Activated CD8-positive, alpha-beta T cell treated with anti-CD3 and anti-CD28 coated beads for 36 hours (primary cell): ENCODE measurements at regions not wholly inside any gene's neighbourhood (a gene's known extent, or its start where the extent isn't known, plus 50 kb on each side); places are given as distances from the start of the nearest gene placed in this dataset.

Experiments used
- ATAC-seq: fragments of 200-7000 bp; cut with Tn5 transposase; one replicate; pipeline ENCODE4 v1.10.0; 2021; ENCODE audit warnings: mild to moderate bottlenecking, moderate library complexity
- CTCF ChIA-PET: fragments of 350-600 bp; sonication (Branson Sonifier 250); formaldehyde crosslinking; loops from one replicate; lab custom pipeline; 2021; ENCODE audit warnings: antibody characterized with exemption; lab: Charles Lee
- POLR2A ChIA-PET: fragments of 350-600 bp; sonication (Branson Sonifier 250); formaldehyde crosslinking; loops from one replicate; lab custom pipeline; 2021; ENCODE audit warnings: antibody characterized with exemption; lab: Charles Lee
- DNase-seq: peaks from one replicate; pipeline ENCODE4 v3.0.0-alpha.2; 2020
- H3K27ac Mint-ChIP-seq: one replicate; pipeline ENCODE4 v1.8.0; 2021; ENCODE audit warnings: mild to moderate bottlenecking, mixed read lengths
- H3K27me3 Mint-ChIP-seq: one replicate; pipeline ENCODE4 v1.8.0; 2021; ENCODE audit warnings: mixed read lengths
- H3K36me3 Mint-ChIP-seq: one replicate; pipeline ENCODE4 v1.8.0; 2021; ENCODE audit warnings: low read depth, mixed read lengths
- H3K4me1 Mint-ChIP-seq: one replicate; pipeline ENCODE4 v1.8.0; 2021; ENCODE audit warnings: low read depth, mixed read lengths
- H3K4me3 Mint-ChIP-seq: one replicate; pipeline ENCODE4 v1.8.0; 2021; ENCODE audit warnings: mild to moderate bottlenecking, moderate library complexity, mixed read lengths
- H3K9me3 Mint-ChIP-seq: one replicate; pipeline ENCODE4 v1.8.0; 2021; ENCODE audit warnings: mixed read lengths
- CTCF ChIP-seq: fragments of 200-600 bp; IDR thresholded peaks from one replicate; pipeline ENCODE4 v1.8.0; 2022; ENCODE audit warnings: antibody characterized with exemption, mild to moderate bottlenecking
- intact Hi-C: fragments of 100-400 bp; cut with micrococcal nuclease; formaldehyde crosslinking; loops from one replicate; pipeline ENCODE4 v1.10.0; 2022

GRCh38 chr2:122105171-122105876 is 349.9 kb downstream of the TSN start:
- no peaks in the 10 kb centered on the region for H3K36me3 Mint-ChIP-seq
- no peak overlapping the region for H3K27ac Mint-ChIP-seq
- no peaks in the 10 kb centered on the region for H3K9me3 Mint-ChIP-seq
- H3K4me3 Mint-ChIP-seq, result no peak overlapping the region
- intact Hi-C loops, result no loop called here
- ATAC-seq (no peak), DNase-seq (no peak)
- ChIA-PET POLR2A (no interaction called here), CTCF (no interaction called here)
- TF ChIP-seq CTCF, result no peak
- no peaks in the 10 kb centered on the region for H3K4me1 Mint-ChIP-seq
- H3K27me3 Mint-ChIP-seq, result no peaks in the 10 kb centered on the region

GRCh38 chr2:122105877-122106206 is 350.4 kb downstream of the TSN start:
- Mint-ChIP-seq H3K27ac (no peak overlapping the region), H3K9me3 (no peaks in the 10 kb centered on the region), H3K36me3 (no peaks in the 10 kb centered on the region), H3K4me1 (no peaks in the 10 kb centered on the region), H3K27me3 (no peaks in the 10 kb centered on the region), H3K4me3 (no peak overlapping the region)
- CTCF ChIA-PET, result no interaction called here
- POLR2A ChIA-PET, result no interaction called here
- no peak for DNase-seq
- intact Hi-C loops, result no loop called here
- ATAC-seq, result no peak
- TF ChIP-seq CTCF, result no peak

- Mint-ChIP-seq H3K27ac (no peak overlapping the region), H3K9me3 (no peaks in the 10 kb centered on the region), H3K4me3 (no peak overlapping the region), H3K4me1 (no peaks in the 10 kb centered on the region), H3K36me3 (no peaks in the 10 kb centered on the region), H3K27me3 (no peaks in the 10 kb centered on the region)
- ChIA-PET CTCF (interaction anchor here (1.4 kb wide), 1 partner anchor 13 kb away, joined by 3 read pairs; no protein-coding TSS in a partner anchor), POLR2A (no interaction called here)
- no peak for ATAC-seq
- DNase-seq, result no peak
- no peak for TF ChIP-seq CTCF
- intact Hi-C loops, result no loop called here
These were observed 352.7 kb downstream of the TSN start for GRCh38 chr2:122108186-122108585.

GRCh38 chr2:122112216-122113005 is 357.0 kb downstream of the TSN start:
- CTCF ChIA-PET, result no interaction called here
- no peak overlapping the region for H3K27ac Mint-ChIP-seq
- no peak overlapping the region for H3K4me3 Mint-ChIP-seq
- no peak for ATAC-seq
- TF ChIP-seq CTCF, result no peak
- POLR2A ChIA-PET, result no interaction called here
- H3K9me3 Mint-ChIP-seq, result no peaks in the 10 kb centered on the region
- intact Hi-C loops, result no loop called here
- no peaks in the 10 kb centered on the region for H3K27me3 Mint-ChIP-seq
- no peaks in the 10 kb centered on the region for H3K4me1 Mint-ChIP-seq
- H3K36me3 Mint-ChIP-seq, result no peaks in the 10 kb centered on the region
- no peak for DNase-seq

GRCh38 chr2:122114421-122114820 is 359.0 kb downstream of the TSN start:
- no peak for ATAC-seq
- Mint-ChIP-seq H3K27ac (no peak overlapping the region), H3K4me3 (no peak overlapping the region), H3K27me3 (no peaks in the 10 kb centered on the region), H3K36me3 (no peaks in the 10 kb centered on the region), H3K9me3 (peaks cover 3% of the 10 kb centered on the region), H3K4me1 (no peaks in the 10 kb centered on the region)
- intact Hi-C loops, result no loop called here
- ChIA-PET POLR2A (no interaction called here), CTCF (no interaction called here)
- DNase-seq, result no peak
- TF ChIP-seq CTCF, result no peak
